Neural progenitor cell (in vitro differentiated cells): ENCODE measurements at regions not wholly inside any gene's neighbourhood (a gene's known extent, or its start where the extent isn't known, plus 50 kb on each side); places are given as distances from the start of the nearest gene placed in this dataset.

Experiments
- DNase-seq: peaks from one replicate; pipeline ENCODE4 v3.0.0-alpha.2; 2016; ENCODE audit warnings: low spot score
- H2AFZ ChIP-seq: fragments of 200-600 bp; sonication (generic); replicated peaks from 2 replicates; pipeline ENCODE4 v1.6.1; 2016; ENCODE audit warnings: antibody characterized with exemption
- H3F3A ChIP-seq: fragments of 200-600 bp; sonication (generic); 2 replicates; pipeline ENCODE4 v1.6.1; 2016; ENCODE audit warnings: antibody characterized with exemption, low read depth
- H3K27ac ChIP-seq: fragments of 200-600 bp; sonication (generic); 2 replicates; pipeline ENCODE4 v1.5.1; 2016; ENCODE audit warnings: mild to moderate bottlenecking
- H3K27me3 ChIP-seq: fragments of 200-600 bp; sonication (generic); 2 replicates; pipeline ENCODE4 v1.6.1; 2016; ENCODE audit warnings: mild to moderate bottlenecking, moderate library complexity
- H3K36me3 ChIP-seq: fragments of 200-600 bp; sonication (generic); 2 replicates; pipeline ENCODE4 v1.5.1; 2016
- H3K4me1 ChIP-seq: fragments of 200-600 bp; sonication (generic); 2 replicates; pipeline ENCODE4 v1.6.1; 2016; ENCODE audit warnings: mixed run types
- H3K4me2 ChIP-seq: fragments of 200-600 bp; sonication (generic); 2 replicates; pipeline ENCODE4 v1.6.1; 2016
- H3K4me3 ChIP-seq: fragments of 200-600 bp; sonication (generic); 2 replicates; pipeline ENCODE4 v1.5.1; 2016
- H3K79me2 ChIP-seq: fragments of 200-600 bp; sonication (generic); 2 replicates; pipeline ENCODE4 v1.6.1; 2016; ENCODE audit warnings: low read depth
- H3K9ac ChIP-seq: fragments of 200-600 bp; sonication (generic); 2 replicates; pipeline ENCODE4 v1.6.1; 2016
- H3K9me3 ChIP-seq: fragments of 200-600 bp; sonication (generic); 2 replicates; pipeline ENCODE4 v1.5.1; 2016; ENCODE audit warnings: low read depth
- H4K20me1 ChIP-seq: fragments of 200-600 bp; sonication (generic); 2 replicates; pipeline ENCODE4 v1.6.1; 2016; ENCODE audit warnings: low read depth
- H3K27ac Mint-ChIP-seq: 3 replicates; pipeline ENCODE4 v1.8.0; 2021; ENCODE audit warnings: mixed read lengths
- H3K27me3 Mint-ChIP-seq: 2 replicates; pipeline ENCODE4 v1.8.0; 2022; ENCODE audit warnings: low read depth, mild to moderate bottlenecking, inconsistent platforms, moderate library complexity, mixed read lengths; ENCODE audit not compliant: insufficient read depth
- H3K36me3 Mint-ChIP-seq: 3 replicates; pipeline ENCODE4 v1.8.0; 2021; ENCODE audit warnings: mixed read lengths
- H3K4me1 Mint-ChIP-seq: 3 replicates; pipeline ENCODE4 v1.8.0; 2021; ENCODE audit warnings: mixed read lengths
- H3K4me3 Mint-ChIP-seq: 3 replicates; pipeline ENCODE4 v1.8.0; 2021; ENCODE audit warnings: mild to moderate bottlenecking, moderate library complexity, mixed read lengths
- H3K9me3 Mint-ChIP-seq: 3 replicates; pipeline ENCODE4 v1.8.0; 2020; ENCODE audit warnings: mixed read lengths
- CTCF ChIP-seq: fragments of 200-600 bp; sonication (generic); IDR thresholded peaks from 2 replicates; pipeline ENCODE4 v1.5.1; 2017; ENCODE audit warnings: antibody characterized with exemption, mild to moderate bottlenecking
- EZH2 ChIP-seq: fragments of 200-600 bp; sonication (generic); IDR thresholded peaks from 2 replicates; pipeline ENCODE4 v1.6.1; 2017; ENCODE audit warnings: antibody characterized with exemption, mild to moderate bottlenecking, moderate library complexity
- EZH2phosphoT487 ChIP-seq: fragments of 200-600 bp; sonication (generic); IDR thresholded peaks from 2 replicates; pipeline ENCODE4 v1.6.1; 2017; ENCODE audit warnings: antibody characterized with exemption

GRCh38 chr15:93420477-93420876, 331.5 kb upstream of the RGMA start:
- Histone ChIP-seq H3K4me1 (peaks cover 20% of the 10 kb centered on the region), H3F3A (peaks cover 16% of the 10 kb centered on the region), H3K9ac (no peak overlapping the region), H3K36me3 (no peaks in the 10 kb centered on the region), H3K79me2 (no peaks in the 10 kb centered on the region), H3K4me2 (no peak overlapping the region), H3K4me3 (no peak overlapping the region), H2AFZ (no peak overlapping the region), H3K9me3 (no peaks in the 10 kb centered on the region), H4K20me1 (no peaks in the 10 kb centered on the region), H3K27ac (no peak overlapping the region), H3K27me3 (no peaks in the 10 kb centered on the region)
- H3K27me3 Mint-ChIP-seq: peaks cover 4% of the 10 kb centered on the region
- peaks cover 8% of the 10 kb centered on the region for H3K9me3 Mint-ChIP-seq
- peaks cover 35% of the 10 kb centered on the region for H3K36me3 Mint-ChIP-seq
- peak overlapping the region; percentile 25 for H3K4me3 Mint-ChIP-seq
- peaks cover 24% of the 10 kb centered on the region for H3K4me1 Mint-ChIP-seq
- no peak for TF ChIP-seq EZH2
- no peak for TF ChIP-seq EZH2phosphoT487
- TF ChIP-seq CTCF: no peak
- peak overlapping the region; percentile 24 for H3K27ac Mint-ChIP-seq
- DNase-seq: no peak

GRCh38 chr15:93420050-93420452, 331.0 kb upstream of the RGMA start:
- Mint-ChIP-seq H3K4me1 (peaks cover 28% of the 10 kb centered on the region), H3K27me3 (peaks cover 4% of the 10 kb centered on the region), H3K9me3 (peaks cover 8% of the 10 kb centered on the region), H3K4me3 (peak overlapping the region; percentile 25), H3K36me3 (peaks cover 34% of the 10 kb centered on the region), H3K27ac (peak overlapping the region; percentile 24)
- DNase-seq: no peak
- TF ChIP-seq EZH2phosphoT487: no peak
- no peak for TF ChIP-seq EZH2
- no peak for TF ChIP-seq CTCF
- H3K9ac ChIP-seq: no peak overlapping the region
- H2AFZ ChIP-seq: no peak overlapping the region
- no peaks in the 10 kb centered on the region for H3K79me2 ChIP-seq
- H3K4me2 ChIP-seq: no peak overlapping the region
- no peaks in the 10 kb centered on the region for H3K9me3 ChIP-seq
- H4K20me1 ChIP-seq: no peaks in the 10 kb centered on the region
- no peaks in the 10 kb centered on the region for H3K36me3 ChIP-seq
- H3K4me1 ChIP-seq: peaks cover 23% of the 10 kb centered on the region
- peaks cover 16% of the 10 kb centered on the region for H3F3A ChIP-seq
- no peak overlapping the region for H3K4me3 ChIP-seq
- H3K27me3 ChIP-seq: no peaks in the 10 kb centered on the region
- H3K27ac ChIP-seq: no peak overlapping the region

GRCh38 chr15:93418566-93418965, 329.6 kb upstream of the RGMA start:
- no peaks in the 10 kb centered on the region for H3K27me3 ChIP-seq
- peaks cover 16% of the 10 kb centered on the region for H3F3A ChIP-seq
- no peak overlapping the region for H3K27ac Mint-ChIP-seq
- no peak overlapping the region for H3K27ac ChIP-seq
- peaks cover under 1% of the 10 kb centered on the region for H3K27me3 Mint-ChIP-seq
- no peak overlapping the region for H2AFZ ChIP-seq
- H3K4me3 ChIP-seq: no peak overlapping the region
- no peak overlapping the region for H3K9ac ChIP-seq
- no peaks in the 10 kb centered on the region for H3K79me2 ChIP-seq
- peaks cover 36% of the 10 kb centered on the region for H3K4me1 Mint-ChIP-seq
- H3K9me3 Mint-ChIP-seq: peaks cover 2% of the 10 kb centered on the region
- H3K36me3 ChIP-seq: no peaks in the 10 kb centered on the region
- H3K36me3 Mint-ChIP-seq: peaks cover 35% of the 10 kb centered on the region
- H3K9me3 ChIP-seq: no peaks in the 10 kb centered on the region
- no peak for DNase-seq
- H4K20me1 ChIP-seq: no peaks in the 10 kb centered on the region
- no peak overlapping the region for H3K4me3 Mint-ChIP-seq
- H3K4me1 ChIP-seq: peaks cover 23% of the 10 kb centered on the region
- TF ChIP-seq CTCF (no peak), EZH2phosphoT487 (no peak), EZH2 (no peak)
- no peak overlapping the region for H3K4me2 ChIP-seq

GRCh38 chr15:93417631-93418030, 328.6 kb upstream of the RGMA start:
- Histone ChIP-seq H3K27me3 (no peaks in the 10 kb centered on the region), H3K4me3 (no peak overlapping the region), H2AFZ (no peak overlapping the region), H4K20me1 (no peaks in the 10 kb centered on the region), H3K9me3 (no peaks in the 10 kb centered on the region), H3K4me1 (peaks cover 23% of the 10 kb centered on the region), H3K9ac (no peak overlapping the region), H3K4me2 (no peak overlapping the region), H3F3A (peaks cover 16% of the 10 kb centered on the region), H3K27ac (no peak overlapping the region), H3K36me3 (no peaks in the 10 kb centered on the region), H3K79me2 (no peaks in the 10 kb centered on the region)
- no peak for DNase-seq
- no peak overlapping the region for H3K4me3 Mint-ChIP-seq
- no peaks in the 10 kb centered on the region for H3K9me3 Mint-ChIP-seq
- no peaks in the 10 kb centered on the region for H3K27me3 Mint-ChIP-seq
- H3K36me3 Mint-ChIP-seq: peaks cover 29% of the 10 kb centered on the region
- TF ChIP-seq EZH2 (no peak), EZH2phosphoT487 (no peak), CTCF (no peak)
- no peak overlapping the region for H3K27ac Mint-ChIP-seq
- peaks cover 36% of the 10 kb centered on the region for H3K4me1 Mint-ChIP-seq
